HG03342 (cell line): ENCODE measurements at regions not wholly inside any gene's neighbourhood (a gene's known extent, or its start where the extent isn't known, plus 50 kb on each side); places are given as distances from the start of the nearest gene placed in this dataset.

ENCODE experiments used
- ATAC-seq: cut with Tn5 transposase; IDR thresholded peaks from one replicate; pipeline ENCODE4 v1.9.1; 2021; ENCODE audit warnings: mild to moderate bottlenecking, moderate library complexity; ENCODE audit not compliant: unreplicated experiment

- no peak for ATAC-seq
Observed at GRCh38 chr12:75844049-75844770, 187.4 kb downstream of the PHLDA1 start.

DNA sequence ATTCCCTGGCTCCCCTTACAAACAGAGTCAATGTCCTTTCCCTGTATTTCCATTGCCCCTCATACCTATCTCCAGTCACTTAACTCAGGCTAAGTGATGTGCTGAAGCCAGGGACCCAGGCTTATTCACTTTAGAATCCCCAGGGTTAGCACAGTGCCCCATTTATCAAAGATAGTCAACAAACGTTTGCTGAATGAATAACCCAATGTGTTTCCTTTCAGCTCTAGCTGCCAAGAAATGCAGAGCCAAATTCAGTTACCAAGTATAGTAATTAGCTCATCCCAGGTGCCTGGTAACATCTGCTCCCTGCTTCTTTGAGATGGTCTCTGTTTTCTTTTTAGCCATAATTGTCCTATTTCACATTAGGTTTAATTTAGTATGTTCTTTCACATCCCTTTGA, 189.5 kb downstream of the PHLDA1 start:
- ATAC-seq = no peak

DNA sequence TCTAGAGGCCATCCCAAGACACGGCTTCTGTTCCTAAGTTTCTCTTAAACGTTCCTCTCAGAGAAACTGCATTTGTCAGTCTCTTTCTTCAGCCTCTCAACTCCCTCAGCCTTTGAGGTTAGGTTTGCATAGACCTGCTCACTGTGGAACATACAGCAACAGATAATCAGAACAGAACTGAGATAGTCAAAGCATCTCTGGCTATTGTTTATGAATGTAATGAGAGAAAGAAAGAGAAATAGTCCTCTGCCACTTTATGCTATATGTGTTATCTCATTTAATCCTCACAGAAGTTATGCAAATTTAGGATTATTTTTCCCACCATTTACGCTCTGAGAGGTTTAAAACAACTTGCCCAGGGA, 190.6 kb downstream of the PHLDA1 start:
- ATAC-seq = no peak

- ATAC-seq = no peak
Observed at GRCh38 chr12:75838309-75838708, 193.3 kb downstream of the PHLDA1 start.

- no peak for ATAC-seq
Observed at GRCh38 chr12:75837700-75838099, 193.9 kb downstream of the PHLDA1 start.

DNA sequence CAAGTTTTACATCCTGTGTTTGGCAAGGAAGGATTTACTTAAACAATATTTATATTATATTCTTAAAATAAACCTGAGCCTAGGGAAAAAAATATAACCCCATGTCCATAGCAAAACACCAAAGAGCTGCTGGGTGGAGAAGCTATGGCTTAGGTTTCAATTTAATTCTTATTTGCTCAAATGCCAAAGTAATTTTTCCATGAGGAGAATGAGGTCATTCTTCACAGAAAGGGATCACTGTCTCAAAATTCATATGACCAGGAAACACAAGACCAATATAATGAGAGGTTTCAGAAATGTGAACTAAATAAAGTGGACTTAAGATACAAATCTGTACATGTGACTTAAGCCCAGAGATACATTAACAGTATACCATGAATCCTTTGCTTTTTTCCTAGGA, 195.0 kb downstream of the PHLDA1 start:
- ATAC-seq = no peak

- ATAC-seq = no peak
Observed at GRCh38 chr12:75834591-75834990, 197.0 kb downstream of the PHLDA1 start.

GRCh38 chr12:75833268-75833667, 198.3 kb downstream of the PHLDA1 start:
- no peak for ATAC-seq

DNA sequence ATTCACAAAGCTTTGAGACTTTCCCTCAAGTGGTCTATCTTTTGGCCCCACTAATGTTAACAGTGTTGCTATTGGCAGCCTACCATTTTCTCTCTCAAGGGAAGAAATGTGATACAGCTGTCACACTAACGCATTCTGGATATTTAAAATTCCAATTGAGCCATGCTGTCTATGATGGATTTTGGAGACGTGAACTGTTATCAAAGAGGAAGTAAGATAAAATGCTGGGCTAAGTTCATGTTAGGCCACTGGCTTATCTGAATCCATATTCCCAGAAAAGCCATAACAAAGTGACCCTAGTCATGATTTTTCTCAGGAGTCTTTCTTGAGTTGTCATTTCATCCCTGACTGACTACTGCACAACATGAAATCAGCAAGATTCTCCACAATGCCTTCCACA, 200.2 kb downstream of the PHLDA1 start:
- no peak for ATAC-seq

GRCh38 chr12:75827061-75827460, 204.5 kb downstream of the PHLDA1 start:
- ATAC-seq = no peak

- no peak for ATAC-seq
Observed at GRCh38 chr12:75825686-75826085, 205.9 kb downstream of the PHLDA1 start.

DNA sequence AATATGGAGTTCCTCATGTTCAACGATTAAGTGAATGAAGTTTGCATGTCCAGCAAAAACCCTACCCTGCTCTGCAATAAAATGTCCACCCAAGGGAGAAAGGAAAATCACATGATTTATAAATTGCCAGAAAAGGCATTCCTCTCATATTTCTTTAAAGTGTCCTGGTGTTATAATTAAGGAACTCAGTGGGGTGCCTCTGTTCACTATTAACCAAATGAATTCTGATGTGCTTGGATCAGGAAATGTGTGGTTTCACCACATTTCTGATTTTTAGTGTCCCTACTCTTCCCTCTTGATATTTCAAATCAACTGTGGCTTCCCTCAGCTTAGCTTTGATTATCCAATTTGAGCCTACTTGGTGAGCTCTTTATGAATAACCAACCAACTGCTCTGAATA, 208.1 kb downstream of the PHLDA1 start:
- no peak for ATAC-seq

DNA sequence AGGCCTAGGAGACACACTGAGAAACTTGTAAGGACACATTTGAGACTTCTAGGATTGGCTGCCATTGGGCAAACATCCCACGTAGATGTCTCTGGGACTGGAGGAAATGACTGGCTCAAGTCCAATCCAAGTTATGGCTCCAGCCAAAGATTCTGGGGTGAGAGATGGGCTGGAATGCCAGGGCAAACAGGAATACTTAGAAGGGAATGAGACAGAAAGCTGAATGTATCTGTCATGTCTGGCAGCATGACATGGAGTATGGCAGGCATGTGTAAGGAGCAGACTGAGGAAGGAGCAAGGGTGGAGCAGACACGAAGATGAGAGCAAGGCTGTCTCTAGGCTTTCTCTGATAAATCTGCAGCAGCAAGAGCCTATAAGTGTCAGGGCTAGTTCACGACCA, 209.2 kb downstream of the PHLDA1 start:
- no peak for ATAC-seq

DNA sequence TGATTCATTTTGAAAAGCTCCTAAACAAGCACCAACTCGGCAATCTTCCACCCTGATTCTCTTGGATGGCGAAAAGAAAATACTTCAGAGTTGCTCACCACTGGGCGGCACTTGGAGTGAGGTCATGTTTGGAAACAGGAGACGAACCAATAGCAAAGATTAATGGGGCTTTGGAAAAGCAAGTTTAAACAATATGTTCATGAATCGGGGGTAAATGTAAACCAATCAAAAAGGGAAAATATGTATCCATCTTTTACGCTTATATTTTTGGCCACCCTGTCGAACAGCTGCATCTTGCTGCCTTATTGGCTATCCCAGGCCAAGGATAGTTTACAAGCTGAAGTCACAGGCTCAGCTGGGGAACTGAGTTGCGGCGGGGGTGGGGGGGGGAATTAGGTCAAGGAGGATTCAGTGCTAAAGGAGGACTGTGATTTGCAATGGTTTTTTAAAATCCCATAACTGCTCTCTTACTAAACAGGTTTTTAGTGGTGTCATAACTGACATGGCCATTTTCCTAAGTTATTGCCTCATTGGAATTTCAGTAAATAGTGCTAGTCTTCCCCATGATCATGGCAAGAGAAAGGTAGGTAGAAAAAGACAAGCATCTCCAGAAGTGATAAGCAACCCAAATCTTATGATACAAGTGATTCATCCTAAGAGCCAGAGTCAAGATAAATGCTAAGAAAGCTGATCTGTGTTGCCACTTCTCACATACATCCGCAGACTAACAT, 210.6 kb downstream of the PHLDA1 start:
- no peak for ATAC-seq

DNA sequence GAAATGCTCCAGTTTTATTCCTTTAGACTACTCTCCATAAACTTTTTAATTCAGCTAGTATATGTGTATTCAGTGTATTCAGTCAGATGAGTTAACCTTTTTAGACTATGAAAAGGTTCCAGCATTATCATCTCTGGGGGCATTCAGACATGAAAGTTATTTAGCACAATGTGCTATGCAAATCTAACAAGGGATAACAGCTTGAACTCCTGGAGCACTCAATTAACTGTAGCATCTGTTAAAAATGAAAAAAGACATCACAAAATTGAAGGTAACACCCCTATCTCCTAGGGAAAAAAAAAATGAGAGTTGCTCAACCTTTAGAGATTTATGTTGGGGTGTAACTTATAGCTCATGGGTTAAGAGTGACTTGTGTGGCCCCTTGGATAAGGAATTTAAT, 211.5 kb downstream of the PHLDA1 start:
- ATAC-seq = no peak

GRCh38 chr12:75819512-75819911, 212.1 kb downstream of the PHLDA1 start:
- no peak for ATAC-seq

DNA sequence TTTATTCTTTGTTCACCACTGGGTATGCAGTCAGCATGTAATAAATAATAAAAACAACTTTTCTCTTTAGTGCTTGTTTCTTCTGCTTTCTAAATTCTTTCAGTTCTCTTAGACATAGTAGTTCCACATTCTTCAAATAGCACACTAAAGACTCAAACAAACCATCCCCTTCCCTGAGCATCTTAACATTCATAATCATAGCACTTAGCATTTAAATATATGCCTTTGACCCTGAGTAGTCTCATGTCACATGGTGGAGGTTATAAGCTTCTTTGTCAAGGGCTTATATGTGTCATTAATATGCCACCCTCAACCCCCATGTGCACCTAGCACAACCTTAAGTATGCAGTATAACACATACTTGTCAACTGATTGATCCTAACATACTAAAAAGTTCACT, 212.7 kb downstream of the PHLDA1 start:
- no peak for ATAC-seq

- no peak for ATAC-seq
Observed at GRCh38 chr12:75816897-75817296, 214.7 kb downstream of the PHLDA1 start.

DNA sequence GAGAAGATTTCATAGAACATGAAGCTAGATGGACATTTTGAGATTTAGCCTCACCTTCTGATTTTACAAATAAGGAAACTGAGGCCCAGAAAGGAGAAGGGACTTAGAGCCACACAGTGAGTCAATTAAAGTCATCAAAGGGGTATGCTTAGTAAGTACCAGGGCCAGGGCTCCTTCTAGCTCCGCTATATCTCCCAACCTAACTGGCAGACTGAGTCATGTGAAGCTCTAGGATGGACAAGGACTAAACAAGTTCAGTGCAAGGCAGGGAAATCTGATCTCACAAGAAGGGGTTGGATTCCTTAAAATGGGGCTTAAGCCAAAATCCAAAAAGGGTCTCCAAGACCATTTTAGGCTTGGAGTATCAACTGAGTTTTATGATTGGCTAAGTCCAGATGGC, 215.8 kb downstream of the PHLDA1 start:
- ATAC-seq = no peak

GRCh38 chr12:75814851-75815754, 216.5 kb downstream of the PHLDA1 start:
- ATAC-seq = peak; percentile 57

DNA sequence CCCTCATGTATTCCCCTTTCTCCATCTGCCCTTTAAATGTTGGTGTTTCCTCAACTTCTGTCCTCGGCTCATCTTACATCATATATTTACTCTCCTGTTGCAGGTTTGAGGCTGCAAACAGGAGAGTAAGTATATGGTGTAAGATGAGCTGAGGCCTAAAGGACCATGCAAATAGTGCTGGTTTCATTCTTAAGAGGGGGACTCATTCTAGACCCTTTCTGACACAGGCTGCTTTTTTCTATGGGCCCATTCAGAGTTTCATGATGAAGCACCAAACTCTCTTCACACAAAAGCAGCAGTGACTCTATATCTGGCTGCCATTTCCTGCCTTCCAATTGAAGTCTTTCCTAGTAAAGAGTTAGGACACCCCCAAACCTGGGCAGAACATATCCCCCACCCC, 218.5 kb downstream of the PHLDA1 start:
- ATAC-seq = no peak
